ENCODE measurements at regions not wholly inside any gene's neighbourhood (a gene's known extent, or its start where the extent isn't known, plus 50 kb on each side); places are given as distances from the start of the nearest gene placed in this dataset.

- no peak overlapping the region for H3K9ac ChIP-seq (ENCODE audit: low read length)
- H3K9me3 ChIP-seq (ENCODE audit: low read length), result no peaks in the 10 kb centered on the region
- no peaks in the 10 kb centered on the region for H3K27me3 ChIP-seq (ENCODE audit: control insufficient read depth in 1 of 2, insufficient read depth in 2 of 2, low read length in 2 of 2)
- H3K4me1 ChIP-seq (ENCODE audit: insufficient read depth, low read length), result no peaks in the 10 kb centered on the region
- H3K4me3 ChIP-seq (ENCODE audit: low read depth in 1 of 2, low read length in 2 of 2), result no peak overlapping the region
- no peaks in the 10 kb centered on the region for H3K36me3 ChIP-seq (ENCODE audit: insufficient read depth, low read length)
- H3K27ac ChIP-seq (ENCODE audit: low read depth, low read length), result no peak overlapping the region
Measured at GRCh38 chr18:34031810-34032209, 192.9 kb downstream of the NOL4 start.

- Histone ChIP-seq H3K4me3 (ENCODE audit: low read depth in 1 of 2, low read length in 2 of 2) (no peak overlapping the region), H3K36me3 (ENCODE audit: insufficient read depth, low read length) (no peaks in the 10 kb centered on the region), H3K4me1 (ENCODE audit: insufficient read depth, low read length) (no peaks in the 10 kb centered on the region)
Measured at GRCh38 chr18:34028324-34028723, 196.4 kb downstream of the NOL4 start.

GRCh38 chr18:34025191-34025801 is 199.4 kb downstream of the NOL4 start:
- Histone ChIP-seq H3K27ac (ENCODE audit: low read depth, low read length) (no peak overlapping the region), H3K9ac (ENCODE audit: low read length) (no peak overlapping the region), H3K27me3 (ENCODE audit: control insufficient read depth in 1 of 2, insufficient read depth in 2 of 2, low read length in 2 of 2) (no peaks in the 10 kb centered on the region), H3K4me1 (ENCODE audit: insufficient read depth, low read length) (no peaks in the 10 kb centered on the region), H3K4me3 (ENCODE audit: low read depth in 1 of 2, low read length in 2 of 2) (no peak overlapping the region), H3K9me3 (ENCODE audit: low read length) (no peaks in the 10 kb centered on the region), H3K36me3 (ENCODE audit: insufficient read depth, low read length) (no peaks in the 10 kb centered on the region)

More at GRCh38 chr18:34028324-34028723, 196.4 kb downstream of the NOL4 start:
- H3K9me3 ChIP-seq (ENCODE audit: low read length), result no peaks in the 10 kb centered on the region
- H3K27me3 ChIP-seq (ENCODE audit: control insufficient read depth in 1 of 2, insufficient read depth in 2 of 2, low read length in 2 of 2), result no peaks in the 10 kb centered on the region
- H3K27ac ChIP-seq (ENCODE audit: low read depth, low read length), result no peak overlapping the region
- no peak overlapping the region for H3K9ac ChIP-seq (ENCODE audit: low read length)

GRCh38 chr18:34023471-34023870 is 201.2 kb downstream of the NOL4 start:
- no peak overlapping the region for H3K9ac ChIP-seq (ENCODE audit: low read length)
- H3K27me3 ChIP-seq (ENCODE audit: control insufficient read depth in 1 of 2, insufficient read depth in 2 of 2, low read length in 2 of 2), result no peaks in the 10 kb centered on the region
- no peaks in the 10 kb centered on the region for H3K36me3 ChIP-seq (ENCODE audit: insufficient read depth, low read length)
- H3K27ac ChIP-seq (ENCODE audit: low read depth, low read length), result no peak overlapping the region
- H3K4me1 ChIP-seq (ENCODE audit: insufficient read depth, low read length), result no peaks in the 10 kb centered on the region
- H3K4me3 ChIP-seq (ENCODE audit: low read depth in 1 of 2, low read length in 2 of 2), result no peak overlapping the region
- no peaks in the 10 kb centered on the region for H3K9me3 ChIP-seq (ENCODE audit: low read length)

- Histone ChIP-seq H3K9ac (ENCODE audit: low read length) (no peak overlapping the region), H3K36me3 (ENCODE audit: insufficient read depth, low read length) (no peaks in the 10 kb centered on the region), H3K4me1 (ENCODE audit: insufficient read depth, low read length) (no peaks in the 10 kb centered on the region), H3K27ac (ENCODE audit: low read depth, low read length) (no peak overlapping the region), H3K27me3 (ENCODE audit: control insufficient read depth in 1 of 2, insufficient read depth in 2 of 2, low read length in 2 of 2) (no peaks in the 10 kb centered on the region), H3K9me3 (ENCODE audit: low read length) (no peaks in the 10 kb centered on the region), H3K4me3 (ENCODE audit: low read depth in 1 of 2, low read length in 2 of 2) (no peak overlapping the region)
Measured at GRCh38 chr18:34018336-34018735, 206.4 kb downstream of the NOL4 start.

GRCh38 chr18:34003687-34004086 is 221.0 kb downstream of the NOL4 start:
- Histone ChIP-seq H3K4me3 (ENCODE audit: low read depth in 1 of 2, low read length in 2 of 2) (no peak overlapping the region), H3K4me1 (ENCODE audit: insufficient read depth, low read length) (no peaks in the 10 kb centered on the region), H3K9ac (ENCODE audit: low read length) (no peak overlapping the region), H3K36me3 (ENCODE audit: insufficient read depth, low read length) (no peaks in the 10 kb centered on the region), H3K9me3 (ENCODE audit: low read length) (no peaks in the 10 kb centered on the region), H3K27me3 (ENCODE audit: control insufficient read depth in 1 of 2, insufficient read depth in 2 of 2, low read length in 2 of 2) (no peaks in the 10 kb centered on the region), H3K27ac (ENCODE audit: low read depth, low read length) (no peak overlapping the region)

- H3K36me3 ChIP-seq (ENCODE audit: insufficient read depth, low read length), result no peaks in the 10 kb centered on the region
- no peak overlapping the region for H3K27ac ChIP-seq (ENCODE audit: low read depth, low read length)
- no peak overlapping the region for H3K9ac ChIP-seq (ENCODE audit: low read length)
- H3K27me3 ChIP-seq (ENCODE audit: control insufficient read depth in 1 of 2, insufficient read depth in 2 of 2, low read length in 2 of 2), result no peaks in the 10 kb centered on the region
- no peak overlapping the region for H3K4me3 ChIP-seq (ENCODE audit: low read depth in 1 of 2, low read length in 2 of 2)
- no peaks in the 10 kb centered on the region for H3K4me1 ChIP-seq (ENCODE audit: insufficient read depth, low read length)
- H3K9me3 ChIP-seq (ENCODE audit: low read length), result no peaks in the 10 kb centered on the region
Measured at GRCh38 chr18:34002130-34002529, 222.6 kb downstream of the NOL4 start.

- H3K36me3 ChIP-seq (ENCODE audit: insufficient read depth, low read length), result no peaks in the 10 kb centered on the region
- no peaks in the 10 kb centered on the region for H3K9me3 ChIP-seq (ENCODE audit: low read length)
- H3K27me3 ChIP-seq (ENCODE audit: control insufficient read depth in 1 of 2, insufficient read depth in 2 of 2, low read length in 2 of 2), result no peaks in the 10 kb centered on the region
- no peak overlapping the region for H3K27ac ChIP-seq (ENCODE audit: low read depth, low read length)
- H3K4me3 ChIP-seq (ENCODE audit: low read depth in 1 of 2, low read length in 2 of 2), result no peak overlapping the region
- no peaks in the 10 kb centered on the region for H3K4me1 ChIP-seq (ENCODE audit: insufficient read depth, low read length)
- no peak overlapping the region for H3K9ac ChIP-seq (ENCODE audit: low read length)
Measured at GRCh38 chr18:34001376-34001775, 223.3 kb downstream of the NOL4 start.

- no peak overlapping the region for H3K4me3 ChIP-seq (ENCODE audit: low read depth in 1 of 2, low read length in 2 of 2)
- no peaks in the 10 kb centered on the region for H3K4me1 ChIP-seq (ENCODE audit: insufficient read depth, low read length)
- H3K27me3 ChIP-seq (ENCODE audit: control insufficient read depth in 1 of 2, insufficient read depth in 2 of 2, low read length in 2 of 2), result no peaks in the 10 kb centered on the region
- no peak overlapping the region for H3K27ac ChIP-seq (ENCODE audit: low read depth, low read length)
- H3K9me3 ChIP-seq (ENCODE audit: low read length), result no peaks in the 10 kb centered on the region
- H3K36me3 ChIP-seq (ENCODE audit: insufficient read depth, low read length), result no peaks in the 10 kb centered on the region
- no peak overlapping the region for H3K9ac ChIP-seq (ENCODE audit: low read length)
Measured at GRCh38 chr18:33987206-33987605, 237.5 kb downstream of the NOL4 start.

- no peaks in the 10 kb centered on the region for H3K27me3 ChIP-seq (ENCODE audit: control insufficient read depth in 1 of 2, insufficient read depth in 2 of 2, low read length in 2 of 2)
Measured at GRCh38 chr18:33983126-33983525, 241.6 kb downstream of the NOL4 start.

GRCh38 chr18:33960417-33960816 is 264.3 kb downstream of the NOL4 start:
- no peak overlapping the region for H3K9ac ChIP-seq (ENCODE audit: low read length)

More at GRCh38 chr18:33983126-33983525, 241.6 kb downstream of the NOL4 start:
- Histone ChIP-seq H3K36me3 (ENCODE audit: insufficient read depth, low read length) (no peaks in the 10 kb centered on the region), H3K4me3 (ENCODE audit: low read depth in 1 of 2, low read length in 2 of 2) (no peak overlapping the region), H3K27ac (ENCODE audit: low read depth, low read length) (no peak overlapping the region), H3K4me1 (ENCODE audit: insufficient read depth, low read length) (no peaks in the 10 kb centered on the region), H3K9ac (ENCODE audit: low read length) (no peak overlapping the region), H3K9me3 (ENCODE audit: low read length) (no peaks in the 10 kb centered on the region)

GRCh38 chr18:33959609-33960008 is 265.1 kb downstream of the NOL4 start:
- Histone ChIP-seq H3K36me3 (ENCODE audit: insufficient read depth, low read length) (no peaks in the 10 kb centered on the region), H3K9ac (ENCODE audit: low read length) (no peak overlapping the region), H3K4me3 (ENCODE audit: low read depth in 1 of 2, low read length in 2 of 2) (no peak overlapping the region), H3K27ac (ENCODE audit: low read depth, low read length) (no peak overlapping the region), H3K27me3 (ENCODE audit: control insufficient read depth in 1 of 2, insufficient read depth in 2 of 2, low read length in 2 of 2) (no peaks in the 10 kb centered on the region), H3K9me3 (ENCODE audit: low read length) (no peaks in the 10 kb centered on the region), H3K4me1 (ENCODE audit: insufficient read depth, low read length) (no peaks in the 10 kb centered on the region)

More at GRCh38 chr18:33960417-33960816, 264.3 kb downstream of the NOL4 start:
- H3K27me3 ChIP-seq (ENCODE audit: control insufficient read depth in 1 of 2, insufficient read depth in 2 of 2, low read length in 2 of 2), result no peaks in the 10 kb centered on the region
- no peaks in the 10 kb centered on the region for H3K9me3 ChIP-seq (ENCODE audit: low read length)
- no peak overlapping the region for H3K4me3 ChIP-seq (ENCODE audit: low read depth in 1 of 2, low read length in 2 of 2)
- no peaks in the 10 kb centered on the region for H3K4me1 ChIP-seq (ENCODE audit: insufficient read depth, low read length)
- H3K27ac ChIP-seq (ENCODE audit: low read depth, low read length), result no peak overlapping the region
- H3K36me3 ChIP-seq (ENCODE audit: insufficient read depth, low read length), result no peaks in the 10 kb centered on the region
